Suprapubic skin (tissue), 4 donors: ENCODE measurements at regions not wholly inside any gene's neighbourhood (a gene's known extent, or its start where the extent isn't known, plus 50 kb on each side); places are given as distances from the start of the nearest gene placed in this dataset.

Experiments used
- EP300 ChIP-seq: sonication (generic); formaldehyde crosslinking; IDR thresholded peaks from one replicate; pipeline ENCODE4 v1.6.1; 2017; ENCODE audit warnings: antibody characterized with exemption
- POLR2A ChIP-seq, 2 donors: fragments of 450-650 bp; IDR thresholded peaks; one replicate each; pipeline ENCODE4 v1.6.1; 2017; ENCODE audit warnings: antibody characterized with exemption in 2 of 2, mild to moderate bottlenecking in 2 of 2, moderate library complexity in 2 of 2
- POLR2AphosphoS5 ChIP-seq, 3 donors: sonication (generic); formaldehyde crosslinking; IDR thresholded peaks; one replicate each; pipeline ENCODE4 v1.6.1; 2017; ENCODE audit warnings: antibody characterized with exemption in 3 of 3
- TF ChIP-seq, protein P1 (sequence below), 2 donors: fragments of 200-600 bp in 1 of 2; fragments of 450-650 bp in 1 of 2; sonication (generic) in 1 of 2; IDR thresholded peaks; one replicate each; pipeline ENCODE4 v1.5.1; 2016 to 2019; ENCODE audit warnings: antibody characterized with exemption in 2 of 2, mild to moderate bottlenecking in 1 of 2, moderate library complexity in 1 of 2

- TF ChIP-seq, protein P1, sequence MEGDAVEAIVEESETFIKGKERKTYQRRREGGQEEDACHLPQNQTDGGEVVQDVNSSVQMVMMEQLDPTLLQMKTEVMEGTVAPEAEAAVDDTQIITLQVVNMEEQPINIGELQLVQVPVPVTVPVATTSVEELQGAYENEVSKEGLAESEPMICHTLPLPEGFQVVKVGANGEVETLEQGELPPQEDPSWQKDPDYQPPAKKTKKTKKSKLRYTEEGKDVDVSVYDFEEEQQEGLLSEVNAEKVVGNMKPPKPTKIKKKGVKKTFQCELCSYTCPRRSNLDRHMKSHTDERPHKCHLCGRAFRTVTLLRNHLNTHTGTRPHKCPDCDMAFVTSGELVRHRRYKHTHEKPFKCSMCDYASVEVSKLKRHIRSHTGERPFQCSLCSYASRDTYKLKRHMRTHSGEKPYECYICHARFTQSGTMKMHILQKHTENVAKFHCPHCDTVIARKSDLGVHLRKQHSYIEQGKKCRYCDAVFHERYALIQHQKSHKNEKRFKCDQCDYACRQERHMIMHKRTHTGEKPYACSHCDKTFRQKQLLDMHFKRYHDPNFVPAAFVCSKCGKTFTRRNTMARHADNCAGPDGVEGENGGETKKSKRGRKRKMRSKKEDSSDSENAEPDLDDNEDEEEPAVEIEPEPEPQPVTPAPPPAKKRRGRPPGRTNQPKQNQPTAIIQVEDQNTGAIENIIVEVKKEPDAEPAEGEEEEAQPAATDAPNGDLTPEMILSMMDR (IDR thresholded peaks at IDR 0.05), result no peak
- TF ChIP-seq POLR2A (IDR thresholded peaks at IDR 0.05) (no peak), EP300 (no peak), POLR2AphosphoS5 (IDR thresholded peaks at IDR 0.05) (no peak)
These were observed 259.7 kb downstream of the CDH10 start for GRCh38 chr5:24385070-24385469.
